ENCODE measurements at regions not wholly inside any gene's neighbourhood (a gene's known extent, or its start where the extent isn't known, plus 50 kb on each side); places are given as distances from the start of the nearest gene placed in this dataset.

- TF ChIP-seq SUZ12 (IDR thresholded peaks at IDR 0.05; ENCODE audit: extremely low read depth, insufficient read depth, insufficient read length) = no peak
- TF ChIP-seq YY1 (IDR thresholded peaks at IDR 0.05; ENCODE audit: insufficient read depth, insufficient read length) = no peak
These were observed 445.6 kb downstream of the RND3 start for GRCh38 chr2:150041722-150042425.
